HG03175 (cell line): ENCODE measurements at regions not wholly inside any gene's neighbourhood (a gene's known extent, or its start where the extent isn't known, plus 50 kb on each side); places are given as distances from the start of the nearest gene placed in this dataset.
A peak's percentile ranks its signal among the peaks of the same experiment; 100 is the strongest.
"Not testable (repeated sequence)": the region's sequence is repeated elsewhere in the genome, so short reads cannot be mapped to it uniquely, and the experiment has no call there.

ENCODE experiments used
- ATAC-seq: cut with Tn5 transposase; IDR thresholded peaks from one replicate; pipeline ENCODE4 v1.9.1; 2021; ENCODE audit warnings: mild to moderate bottlenecking, moderate library complexity; ENCODE audit not compliant: unreplicated experiment

GRCh38 chr6:90463359-90463758, 123.5 kb downstream of the MAP3K7 start:
- peak; percentile 49 for ATAC-seq

DNA sequence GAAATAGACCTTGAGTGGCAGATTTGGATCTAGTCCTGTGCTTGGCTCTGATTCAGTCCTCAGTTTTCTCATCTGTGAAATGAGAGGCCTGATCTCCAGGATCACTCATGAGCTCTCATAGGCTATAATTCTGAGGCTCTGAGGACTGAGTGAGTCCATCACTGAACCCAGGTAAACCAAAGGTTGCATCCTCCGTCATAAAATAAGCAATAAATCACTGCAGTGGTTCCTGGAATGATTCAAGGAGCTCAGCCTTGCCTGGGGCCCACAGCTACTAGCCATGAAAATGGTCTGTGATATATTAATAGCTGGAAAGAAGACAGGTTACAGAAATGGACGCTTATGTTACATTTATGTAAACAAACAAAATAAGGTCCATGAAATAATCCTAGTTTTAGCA, 124.8 kb downstream of the MAP3K7 start:
- ATAC-seq: no peak

GRCh38 chr6:90461383-90461782, 125.5 kb downstream of the MAP3K7 start:
- no peak for ATAC-seq

GRCh38 chr6:90460051-90460450, 126.8 kb downstream of the MAP3K7 start:
- no peak for ATAC-seq

DNA sequence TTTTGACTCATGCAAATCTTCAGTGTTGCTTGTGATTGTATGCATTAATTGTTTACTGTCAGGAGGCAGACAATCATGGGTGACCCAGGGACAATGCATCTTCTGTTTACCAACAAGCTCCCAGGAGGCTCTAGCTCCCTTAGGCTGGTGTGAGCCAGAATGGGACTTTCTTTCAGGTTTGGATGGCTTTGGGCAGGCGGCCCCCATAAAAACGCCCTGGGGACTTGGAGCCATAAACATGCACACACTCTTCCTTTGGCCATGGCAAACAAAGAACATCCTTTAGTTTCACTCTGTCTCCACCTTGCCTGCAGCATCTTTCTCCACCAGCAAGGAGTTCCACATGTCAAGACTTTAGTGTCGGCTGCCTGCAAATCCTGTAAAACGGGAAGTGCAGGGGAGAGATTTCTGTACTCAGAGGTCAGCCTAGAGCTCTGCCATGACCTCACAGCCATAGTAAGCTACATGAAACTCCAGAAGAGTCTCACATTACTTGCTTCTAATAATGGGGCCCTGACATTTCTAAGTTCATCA, 127.6 kb downstream of the MAP3K7 start:
- ATAC-seq: no peak

DNA sequence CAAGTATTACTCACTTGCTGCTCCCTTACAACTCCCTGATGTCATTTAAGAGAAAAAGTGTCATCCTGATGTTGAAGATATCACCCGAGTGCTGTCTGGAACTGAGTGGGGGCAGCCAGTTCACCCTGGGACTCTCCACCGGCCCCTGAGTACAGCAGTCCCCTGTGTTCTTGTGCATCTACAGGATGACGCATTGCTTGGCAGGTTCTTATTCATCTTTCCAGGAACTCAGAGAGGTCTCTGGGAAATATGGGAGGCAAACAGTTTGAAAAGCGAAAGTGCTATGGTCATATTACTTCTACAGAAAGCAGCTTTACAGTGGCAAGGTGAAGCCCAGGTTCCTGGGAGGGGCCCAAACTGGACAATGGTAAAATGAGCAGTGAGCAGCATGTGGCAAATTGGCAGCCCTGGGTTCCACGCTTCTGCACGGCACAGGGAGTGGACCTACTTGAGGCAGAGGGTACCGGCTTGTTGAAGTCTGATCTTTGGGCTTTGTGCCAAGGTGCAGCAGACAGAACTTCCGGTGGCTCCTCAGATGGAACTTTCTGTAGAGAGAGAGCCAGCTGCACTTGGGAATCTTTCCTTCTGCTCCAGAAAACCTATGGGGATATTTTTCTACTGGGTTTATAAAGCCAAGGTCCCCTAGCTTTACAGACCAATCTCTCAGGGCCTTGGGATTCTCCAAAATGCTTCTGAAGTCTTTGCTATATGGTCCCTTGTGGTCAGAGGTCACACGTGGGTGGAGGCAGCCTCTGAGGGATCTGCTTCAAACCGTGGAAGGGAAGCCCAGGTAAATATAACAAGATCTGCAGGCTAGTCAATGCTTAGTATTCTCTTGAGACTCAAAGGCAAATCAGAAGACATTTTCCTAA, 128.3 kb downstream of the MAP3K7 start:
- no peak for ATAC-seq

- ATAC-seq: no peak
Measured at GRCh38 chr6:90457867-90458259, 129.0 kb downstream of the MAP3K7 start.

DNA sequence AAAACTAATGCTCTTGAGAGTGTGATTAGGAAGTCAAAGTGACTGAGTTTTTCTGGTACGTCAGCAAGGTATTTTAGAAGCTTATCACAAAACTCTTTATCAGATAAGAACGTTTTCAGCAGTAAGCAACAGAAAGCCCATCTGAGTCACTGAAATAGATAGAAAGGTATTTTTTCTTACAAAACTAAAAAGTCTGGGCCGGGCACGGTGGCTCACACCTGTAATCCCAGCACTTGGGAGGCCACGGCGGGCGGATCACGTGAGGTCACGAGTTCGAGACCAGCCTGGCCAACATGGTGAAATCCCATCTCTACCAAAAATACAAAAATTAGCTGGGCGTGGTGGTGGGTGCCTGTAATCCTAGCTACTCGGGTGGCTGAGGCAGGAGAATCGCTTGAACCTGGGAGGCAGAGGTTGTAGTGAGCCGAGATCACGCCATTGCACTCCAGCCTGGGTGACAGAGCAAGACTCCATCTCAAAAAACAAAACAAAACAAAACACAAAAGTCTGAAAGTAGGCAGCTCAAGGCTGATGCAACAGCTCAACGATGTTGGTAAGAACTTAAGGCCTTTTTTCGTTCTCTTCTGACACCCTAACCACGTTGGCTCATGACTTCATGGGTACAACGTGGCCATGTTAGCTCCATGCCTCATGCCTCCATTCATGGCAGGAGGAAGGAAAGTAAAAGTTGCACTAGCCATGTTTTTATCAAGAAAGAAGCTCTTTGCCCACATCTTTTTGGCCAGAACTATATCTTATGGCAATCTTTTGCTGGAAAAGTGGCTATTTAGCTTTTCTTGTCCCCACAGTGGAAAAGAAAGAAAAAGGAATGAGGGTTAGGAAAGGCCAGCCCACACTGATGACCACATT, 129.6 kb downstream of the MAP3K7 start:
- ATAC-seq: not testable (repeated sequence)

- ATAC-seq: no peak
Measured at GRCh38 chr6:90456001-90456400, 130.9 kb downstream of the MAP3K7 start.

DNA sequence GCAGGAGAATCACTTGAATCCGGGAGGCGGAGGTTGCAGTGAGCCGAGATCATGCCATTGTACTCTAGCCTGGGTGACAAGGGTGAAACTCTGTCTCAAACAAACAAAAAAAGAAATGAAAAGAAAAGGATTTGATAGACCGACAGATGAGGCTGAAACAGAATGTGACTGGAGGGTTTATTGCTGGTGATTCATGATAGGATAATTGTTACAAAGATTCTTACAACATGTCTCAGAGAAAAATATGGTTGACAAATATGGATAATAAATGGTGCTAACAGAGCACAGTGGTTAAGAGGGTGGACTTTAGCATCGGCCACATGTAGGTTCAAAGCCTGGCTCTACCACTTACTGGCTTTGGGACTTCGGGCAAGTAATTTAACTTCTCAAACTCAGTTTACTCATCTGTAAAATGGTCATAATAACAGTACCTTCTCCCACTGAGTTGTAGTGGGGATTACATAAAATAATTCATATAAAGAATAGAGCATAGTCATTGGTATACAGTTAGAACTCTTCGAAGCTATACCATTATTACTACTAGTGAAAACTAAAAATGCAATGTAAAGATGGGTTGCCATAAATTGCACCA, 131.9 kb downstream of the MAP3K7 start:
- ATAC-seq: no peak

- ATAC-seq: no peak
Measured at GRCh38 chr6:90450268-90450953, 136.5 kb downstream of the MAP3K7 start.

DNA sequence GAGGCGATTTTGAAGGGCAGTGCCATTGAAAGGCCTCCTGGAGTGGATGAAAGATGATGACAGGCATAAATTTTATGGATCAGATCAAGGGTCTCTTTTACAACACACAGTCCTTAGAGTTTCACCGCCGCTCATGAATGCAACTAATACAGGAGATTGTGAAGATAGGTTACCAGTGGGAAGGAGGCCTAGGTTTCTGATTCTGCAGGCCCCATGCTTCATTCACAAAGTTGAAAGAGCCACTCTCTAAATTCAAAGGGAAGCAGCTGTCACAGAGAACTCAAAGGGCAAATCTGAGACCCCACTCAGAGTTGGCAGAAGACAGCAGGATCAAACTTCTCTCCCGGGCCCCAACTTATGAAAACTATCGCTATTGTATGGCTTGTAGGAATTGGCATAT, 137.6 kb downstream of the MAP3K7 start:
- ATAC-seq: no peak

GRCh38 chr6:90448836-90449235, 138.0 kb downstream of the MAP3K7 start:
- no peak for ATAC-seq

DNA sequence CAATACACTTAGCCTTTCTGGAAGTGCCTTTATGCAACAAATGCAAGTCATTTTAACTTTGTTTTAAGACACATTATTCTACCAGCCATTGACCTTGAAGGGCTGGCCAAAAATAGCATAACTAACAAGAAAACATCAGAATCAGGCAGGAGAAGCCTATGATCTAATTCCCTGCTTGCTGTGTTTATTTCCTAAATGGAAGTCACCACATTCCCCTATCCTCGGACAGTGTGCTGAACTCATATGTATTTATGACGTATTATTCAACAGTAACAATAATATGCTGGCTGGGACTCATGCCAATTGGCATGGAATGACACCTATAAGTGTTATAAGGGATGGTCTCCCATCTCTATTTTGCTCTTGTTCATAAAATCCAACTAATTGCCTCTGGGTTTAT, 140.7 kb downstream of the MAP3K7 start:
- no peak for ATAC-seq

- ATAC-seq: no peak
Measured at GRCh38 chr6:90445533-90446108, 141.3 kb downstream of the MAP3K7 start.

DNA sequence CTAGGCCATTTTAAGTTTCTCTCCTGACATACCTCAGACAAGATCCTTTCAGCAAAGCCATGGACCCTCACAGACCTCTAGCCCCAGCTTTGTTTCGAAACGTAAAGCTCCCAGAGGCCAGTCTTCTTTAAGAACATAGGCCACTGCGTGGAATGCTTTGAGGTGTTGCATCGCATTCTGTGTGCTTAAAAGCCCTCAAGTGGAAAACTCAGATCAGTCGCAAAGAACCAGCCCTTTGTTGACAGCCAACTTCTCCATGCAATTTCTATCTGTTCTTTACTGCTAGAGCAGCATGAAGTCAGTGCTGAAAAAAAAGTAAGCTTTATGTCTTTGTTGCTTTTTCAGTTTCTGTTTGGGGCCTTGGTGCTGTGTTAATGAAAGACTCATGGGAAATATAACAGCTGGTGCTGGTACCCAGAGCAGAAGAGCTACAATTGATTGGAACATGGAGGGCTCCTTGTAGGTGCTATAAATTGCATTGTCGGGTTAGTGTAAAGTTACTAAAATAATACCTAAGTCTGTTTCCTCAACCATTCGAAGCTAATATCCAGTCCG, 142.6 kb downstream of the MAP3K7 start:
- no peak for ATAC-seq

DNA sequence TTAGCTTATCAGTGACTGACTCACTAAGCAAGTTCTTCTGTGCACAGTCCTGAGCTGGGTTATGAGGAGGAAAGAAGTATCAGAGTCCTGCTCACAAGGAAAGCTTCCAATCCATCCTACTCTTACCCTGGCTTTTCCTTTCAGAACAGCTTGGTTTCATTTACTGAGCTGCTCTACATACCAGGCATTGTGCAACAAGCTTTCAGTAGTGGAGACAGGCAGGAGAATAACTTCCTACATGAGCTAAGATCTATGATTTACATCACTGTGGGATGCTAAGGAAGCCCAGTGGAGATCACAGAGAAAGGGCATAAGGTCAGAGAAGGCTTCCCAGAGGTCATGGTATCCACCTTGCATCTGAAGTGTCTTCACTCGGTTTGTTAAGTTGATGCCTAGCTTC, 144.5 kb downstream of the MAP3K7 start:
- no peak for ATAC-seq

- ATAC-seq: no peak
Measured at GRCh38 chr6:90440586-90441283, 144.1 kb upstream of the BACH2 start.

GRCh38 chr6:90439586-90439985, 142.9 kb upstream of the BACH2 start:
- ATAC-seq: no peak
